ENCODE measurements at regions not wholly inside any gene's neighbourhood (a gene's known extent, or its start where the extent isn't known, plus 50 kb on each side); places are given as distances from the start of the nearest gene placed in this dataset.

- Histone ChIP-seq H3K4me3 (no peak overlapping the region), H3K27ac (no peak overlapping the region), H3K36me3 (ENCODE audit: insufficient read depth in 1 of 2, low read depth in 1 of 2) (no peaks in the 10 kb centered on the region), H3K4me1 (no peaks in the 10 kb centered on the region), H3K9me3 (no peaks in the 10 kb centered on the region), H3K27me3 (ENCODE audit: insufficient read depth in 3 of 3, low read length in 2 of 3) (no peaks in the 10 kb centered on the region)
- no peak for TF ChIP-seq CTCF (IDR thresholded peaks at IDR 0.05)
- DNase-seq (no peak), ATAC-seq (no peak)
- 70 to 79% (median 75%) methylated on average over 2 of the region's 2 CpGs for WGBS, 3 donors
- intact Hi-C loops (cut with DNase I): no loop called here
Observed at GRCh38 chr4:22097596-22097995, 149.0 kb upstream of the KCNIP4 start.

- H3K27me3 ChIP-seq (ENCODE audit: insufficient read depth in 3 of 3, low read length in 2 of 3): no peaks in the 10 kb centered on the region
Observed at GRCh38 chr4:22094217-22094616, 145.6 kb upstream of the KCNIP4 start.

GRCh38 chr4:22093126-22093525 lies 144.6 kb upstream of the KCNIP4 start:
- no peaks in the 10 kb centered on the region for H3K27me3 ChIP-seq (ENCODE audit: insufficient read depth in 3 of 3, low read length in 2 of 3)
- TF ChIP-seq CTCF (IDR thresholded peaks at IDR 0.05): no peak
- H3K36me3 ChIP-seq (ENCODE audit: insufficient read depth in 1 of 2, low read depth in 1 of 2): no peaks in the 10 kb centered on the region
- no peak overlapping the region for H3K4me3 ChIP-seq
- H3K9me3 ChIP-seq: no peaks in the 10 kb centered on the region
- ATAC-seq (no peak), DNase-seq (no peak)
- WGBS, 3 donors: 62 to 74% (median 71%) methylated on average over 3 of the region's 3 CpGs
- intact Hi-C loops (cut with DNase I): no loop called here
- no peak overlapping the region for H3K27ac ChIP-seq
- H3K4me1 ChIP-seq: no peaks in the 10 kb centered on the region

More at GRCh38 chr4:22094217-22094616, 145.6 kb upstream of the KCNIP4 start:
- intact Hi-C loops (cut with DNase I): no loop called here
- DNase-seq (no peak), ATAC-seq (no peak)
- Histone ChIP-seq H3K4me1 (no peaks in the 10 kb centered on the region), H3K9me3 (no peaks in the 10 kb centered on the region), H3K27ac (no peak overlapping the region), H3K36me3 (ENCODE audit: insufficient read depth in 1 of 2, low read depth in 1 of 2) (no peaks in the 10 kb centered on the region), H3K4me3 (no peak overlapping the region)
- TF ChIP-seq CTCF (IDR thresholded peaks at IDR 0.05): no peak

GRCh38 chr4:22091906-22092305 lies 143.3 kb upstream of the KCNIP4 start:
- no peak for ATAC-seq
- no peaks in the 10 kb centered on the region for H3K27me3 ChIP-seq (ENCODE audit: insufficient read depth in 3 of 3, low read length in 2 of 3)
- no peaks in the 10 kb centered on the region for H3K36me3 ChIP-seq (ENCODE audit: insufficient read depth in 1 of 2, low read depth in 1 of 2)
- intact Hi-C loops (cut with DNase I): no loop called here
- 37 to 50% (median 46%) methylated on average over 4 of the region's 4 CpGs for WGBS, 3 donors
- H3K27ac ChIP-seq: no peak overlapping the region
- DNase-seq: no peak
- no peak overlapping the region for H3K4me3 ChIP-seq
- no peaks in the 10 kb centered on the region for H3K4me1 ChIP-seq
- no peak for TF ChIP-seq CTCF (IDR thresholded peaks at IDR 0.05)
- H3K9me3 ChIP-seq: no peaks in the 10 kb centered on the region

GRCh38 chr4:22091352-22091717 lies 142.8 kb upstream of the KCNIP4 start:
- intact Hi-C loops (cut with DNase I): no loop called here
- H3K4me3 ChIP-seq: no peak overlapping the region
- TF ChIP-seq CTCF (IDR thresholded peaks at IDR 0.05): no peak
- no peaks in the 10 kb centered on the region for H3K36me3 ChIP-seq (ENCODE audit: insufficient read depth in 1 of 2, low read depth in 1 of 2)
- peaks cover 5% of the 10 kb centered on the region for H3K9me3 ChIP-seq
- DNase-seq (no peak), ATAC-seq (no peak)
- no peak overlapping the region for H3K27ac ChIP-seq
- H3K27me3 ChIP-seq (ENCODE audit: insufficient read depth in 3 of 3, low read length in 2 of 3): no peaks in the 10 kb centered on the region
- no peaks in the 10 kb centered on the region for H3K4me1 ChIP-seq
